ENCODE measurements at regions not wholly inside any gene's neighbourhood (a gene's known extent, or its start where the extent isn't known, plus 50 kb on each side); places are given as distances from the start of the nearest gene placed in this dataset.
"Not testable (repeated sequence)": the region's sequence is repeated elsewhere in the genome, so short reads cannot be mapped to it uniquely, and the experiment has no call there.

DNA sequence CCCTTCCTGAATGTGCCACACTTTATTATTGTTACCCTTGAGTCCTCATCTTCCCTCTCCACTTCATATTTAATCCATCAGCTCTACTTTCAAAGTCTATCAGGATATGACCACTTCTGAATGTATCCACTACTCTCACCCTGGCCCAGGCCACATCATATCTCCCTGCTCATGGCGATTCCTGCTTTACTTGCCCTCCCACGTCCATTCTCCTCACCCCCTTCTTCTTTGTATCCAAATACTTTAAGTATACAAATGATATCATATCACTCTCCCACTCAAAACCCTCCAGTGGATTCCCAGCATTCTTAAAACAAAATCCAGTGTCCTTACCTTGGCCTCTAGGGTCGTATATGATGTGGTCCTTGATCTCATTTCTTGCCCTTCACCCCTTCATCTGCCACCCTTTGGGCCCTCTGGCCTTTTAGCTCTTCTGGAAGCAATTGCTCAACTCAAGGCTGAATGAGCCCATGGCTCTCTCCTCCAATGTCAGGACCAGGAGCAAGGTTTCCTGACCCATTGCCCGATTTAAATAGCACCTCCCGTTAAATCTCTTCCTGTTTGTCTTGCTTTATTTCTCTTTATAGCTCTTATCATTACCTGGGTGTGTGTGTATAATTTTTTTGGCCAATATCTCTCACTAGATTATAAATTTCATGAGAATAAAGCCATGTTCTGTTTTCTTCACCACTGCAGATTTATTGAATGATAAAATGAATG lies 205.9 kb upstream of the ECI2 start:
- TF ChIP-seq ZFX (IDR thresholded peaks at IDR 0.05) = no peak
- TF ChIP-seq, protein P1, sequence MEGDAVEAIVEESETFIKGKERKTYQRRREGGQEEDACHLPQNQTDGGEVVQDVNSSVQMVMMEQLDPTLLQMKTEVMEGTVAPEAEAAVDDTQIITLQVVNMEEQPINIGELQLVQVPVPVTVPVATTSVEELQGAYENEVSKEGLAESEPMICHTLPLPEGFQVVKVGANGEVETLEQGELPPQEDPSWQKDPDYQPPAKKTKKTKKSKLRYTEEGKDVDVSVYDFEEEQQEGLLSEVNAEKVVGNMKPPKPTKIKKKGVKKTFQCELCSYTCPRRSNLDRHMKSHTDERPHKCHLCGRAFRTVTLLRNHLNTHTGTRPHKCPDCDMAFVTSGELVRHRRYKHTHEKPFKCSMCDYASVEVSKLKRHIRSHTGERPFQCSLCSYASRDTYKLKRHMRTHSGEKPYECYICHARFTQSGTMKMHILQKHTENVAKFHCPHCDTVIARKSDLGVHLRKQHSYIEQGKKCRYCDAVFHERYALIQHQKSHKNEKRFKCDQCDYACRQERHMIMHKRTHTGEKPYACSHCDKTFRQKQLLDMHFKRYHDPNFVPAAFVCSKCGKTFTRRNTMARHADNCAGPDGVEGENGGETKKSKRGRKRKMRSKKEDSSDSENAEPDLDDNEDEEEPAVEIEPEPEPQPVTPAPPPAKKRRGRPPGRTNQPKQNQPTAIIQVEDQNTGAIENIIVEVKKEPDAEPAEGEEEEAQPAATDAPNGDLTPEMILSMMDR (conservative IDR thresholded peaks at IDR 0.05) = no peak
- H3K27ac ChIP-seq = no peak overlapping the region

DNA sequence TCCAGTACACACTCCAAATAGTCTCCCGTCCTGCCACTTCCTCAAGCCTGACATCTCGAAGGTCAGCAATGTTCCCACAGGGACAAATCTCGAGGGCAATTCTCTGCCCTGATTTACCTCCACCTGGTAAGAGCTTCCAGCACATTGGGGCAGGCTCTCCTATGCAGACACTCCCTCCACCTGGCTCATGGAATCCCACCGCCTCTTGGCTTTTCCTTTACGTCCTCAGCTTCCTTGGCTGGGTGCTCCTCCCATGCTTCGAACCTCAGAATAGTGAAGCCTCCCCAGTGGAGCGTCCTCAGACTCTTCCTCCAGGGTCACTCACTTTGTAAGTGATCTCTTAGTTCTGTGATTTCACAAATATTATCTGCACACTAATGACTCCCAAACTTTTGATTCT lies 205.2 kb upstream of the ECI2 start:
- no peak overlapping the region for H3K27ac ChIP-seq
- no peak for TF ChIP-seq ZFX (IDR thresholded peaks at IDR 0.05)
- TF ChIP-seq, protein P1 (conservative IDR thresholded peaks at IDR 0.05) = no peak

DNA sequence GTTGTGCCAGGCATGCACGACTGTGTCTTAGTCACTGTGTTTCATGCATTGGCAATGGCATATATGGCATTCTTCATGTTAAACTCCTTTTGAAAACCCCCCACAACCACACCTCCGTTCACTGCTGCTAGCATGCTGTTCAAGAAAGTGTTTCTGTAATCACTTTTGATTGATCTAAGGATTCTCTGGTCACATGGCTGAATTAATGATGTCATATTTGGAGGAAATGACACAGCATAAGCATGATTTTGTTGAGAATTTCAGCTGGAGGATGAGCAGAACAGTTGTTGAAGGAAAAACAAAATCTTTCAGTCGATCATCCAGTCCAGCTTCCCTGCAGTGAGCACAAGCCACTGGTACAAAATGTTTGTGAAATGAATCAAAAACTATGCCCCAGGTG lies 203.5 kb upstream of the ECI2 start:
- TF ChIP-seq ZFX (IDR thresholded peaks at IDR 0.05) = no peak
- TF ChIP-seq, protein P1 (conservative IDR thresholded peaks at IDR 0.05) = no peak
- H3K27ac ChIP-seq = no peak overlapping the region

DNA sequence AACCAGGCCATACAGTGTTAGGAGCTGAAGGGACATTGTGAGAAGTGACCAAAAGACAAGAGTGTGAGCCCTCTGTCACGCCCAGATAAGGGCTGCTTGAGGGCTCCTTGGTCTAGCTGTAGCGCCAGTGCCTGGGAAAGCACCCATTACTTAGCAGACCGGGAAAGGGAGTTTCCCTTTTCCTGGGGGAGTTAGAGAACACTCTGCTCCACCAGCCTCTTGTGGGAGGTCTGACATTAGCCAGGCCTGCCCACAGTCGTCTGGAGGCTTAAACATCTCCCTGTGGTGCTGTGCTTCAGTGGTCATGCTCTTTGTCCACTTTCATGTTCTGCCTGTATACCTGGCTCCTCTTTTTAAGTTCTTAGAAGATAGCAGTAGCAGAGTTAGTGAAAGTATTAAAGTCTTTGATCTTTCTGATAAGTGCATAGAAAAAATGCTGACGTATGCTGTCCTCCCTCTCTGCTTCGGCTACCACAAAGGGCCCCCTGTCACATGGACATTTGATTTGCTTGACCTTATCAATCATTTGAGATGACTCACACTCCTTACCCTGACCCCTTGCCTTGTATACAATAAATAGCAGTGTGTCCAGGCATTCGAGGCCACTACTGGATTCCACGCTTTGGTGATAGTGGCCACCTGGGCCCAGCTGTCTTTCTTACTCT lies 201.5 kb upstream of the ECI2 start:
- H3K27ac ChIP-seq = no peak overlapping the region
- no peak for TF ChIP-seq ZFX (IDR thresholded peaks at IDR 0.05)
- TF ChIP-seq, protein P1 (conservative IDR thresholded peaks at IDR 0.05) = no peak

DNA sequence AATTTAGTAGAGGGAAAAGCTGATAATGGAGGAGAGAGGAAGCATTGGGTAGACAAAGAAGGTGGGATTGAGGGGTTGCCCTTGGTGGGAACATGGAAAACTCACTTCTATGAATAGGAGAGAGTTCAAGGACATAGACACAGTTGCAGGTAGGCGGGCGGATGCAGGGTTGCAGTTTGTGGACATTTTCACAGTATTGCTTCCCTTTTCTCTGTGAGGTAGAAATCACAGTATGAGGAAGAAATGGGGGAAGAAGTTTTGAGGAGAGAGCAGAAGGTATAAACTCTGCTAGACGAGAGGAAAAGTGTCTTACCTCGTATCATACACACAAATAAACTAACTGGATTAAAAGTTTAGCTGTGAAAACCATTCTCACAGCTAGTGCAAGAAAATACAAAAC lies 200.7 kb upstream of the ECI2 start:
- TF ChIP-seq ZFX (IDR thresholded peaks at IDR 0.05) = no peak
- TF ChIP-seq, protein P1 (conservative IDR thresholded peaks at IDR 0.05) = no peak
- H3K27ac ChIP-seq = no peak overlapping the region

DNA sequence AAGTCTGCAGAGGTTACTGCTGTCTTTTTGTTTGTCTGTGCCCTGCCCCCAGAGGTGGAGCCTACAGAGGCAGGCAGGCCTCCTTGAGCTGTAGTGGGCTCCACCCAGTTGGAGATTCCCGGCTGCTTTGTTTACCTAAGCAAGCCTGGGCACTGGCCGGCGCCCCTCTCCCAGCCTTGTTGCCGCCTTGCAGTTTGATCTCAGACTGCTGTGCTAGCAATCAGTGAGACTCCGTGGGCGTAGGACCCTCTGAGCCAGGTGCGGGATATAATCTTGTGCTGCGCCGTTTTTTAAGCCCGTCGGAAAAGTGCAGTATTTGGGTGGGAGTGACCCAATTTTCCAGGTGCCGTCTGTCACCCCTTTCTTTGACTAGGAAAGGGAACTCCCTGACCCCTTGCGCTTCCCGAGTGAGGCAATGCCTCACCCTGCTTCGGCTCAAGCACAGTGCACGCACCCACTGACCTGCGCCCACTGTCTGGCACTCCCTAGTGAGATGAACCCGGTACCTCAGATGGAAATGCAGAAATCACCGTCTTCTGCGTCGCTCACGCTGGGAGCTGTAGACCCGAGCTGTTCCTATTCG lies 198.9 kb upstream of the ECI2 start:
- H3K27ac ChIP-seq = not testable (repeated sequence)

DNA sequence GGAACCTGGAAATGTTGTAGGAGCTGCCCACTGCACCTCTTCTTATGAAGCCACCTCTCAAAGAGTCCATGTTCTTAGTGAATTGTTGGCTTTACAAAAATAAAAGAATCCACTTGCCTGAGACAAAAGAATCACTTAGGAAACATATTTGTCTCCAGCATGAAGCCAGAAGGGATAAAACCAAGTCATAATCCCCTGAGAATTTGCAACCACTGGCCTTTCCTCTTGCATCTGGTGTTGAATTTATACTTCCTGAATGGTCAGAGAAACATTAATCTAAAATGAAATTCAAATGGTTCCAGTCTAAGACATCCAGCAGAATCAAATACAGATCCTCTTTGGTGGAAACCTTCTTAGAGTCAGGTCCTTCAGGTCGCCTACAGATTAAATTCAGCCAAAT lies 192.5 kb upstream of the ECI2 start:
- TF ChIP-seq, protein P1 (conservative IDR thresholded peaks at IDR 0.05) = no peak
- TF ChIP-seq ZFX (IDR thresholded peaks at IDR 0.05) = no peak

More for the DNA sequence above, 192.5 kb upstream of the ECI2 start:
- no peak overlapping the region for H3K27ac ChIP-seq
